Activated CD8-positive, alpha-beta memory T cell treated with anti-CD3 and anti-CD28 coated beads, Interleukin-2, amount 50 U/mL, for 1 hour (primary cell): ENCODE measurements at regions not wholly inside any gene's neighbourhood (a gene's known extent, or its start where the extent isn't known, plus 50 kb on each side); places are given as distances from the start of the nearest gene placed in this dataset.

ENCODE experiments used
- DNase-seq: peaks from one replicate; pipeline ENCODE4 v3.0.0-alpha.2; 2020; ENCODE audit errors: extremely low read depth

GRCh38 chr17:79369532-79369931 lies 241.3 kb downstream of the RBFOX3 start:
- DNase-seq, result no peak

GRCh38 chr17:79369001-79369400 lies 241.8 kb downstream of the RBFOX3 start:
- no peak for DNase-seq

GRCh38 chr17:79368521-79368920 lies 242.3 kb downstream of the RBFOX3 start:
- DNase-seq, result no peak

- DNase-seq, result no peak
These were observed 243.8 kb downstream of the RBFOX3 start for GRCh38 chr17:79366988-79367571.

- no peak for DNase-seq
These were observed 244.7 kb downstream of the RBFOX3 start for GRCh38 chr17:79365836-79366770.

- DNase-seq, result no peak
These were observed 245.5 kb downstream of the RBFOX3 start for GRCh38 chr17:79365351-79365750.

GRCh38 chr17:79364315-79365094 lies 246.3 kb downstream of the RBFOX3 start:
- no peak for DNase-seq

- DNase-seq, result no peak
These were observed 247.1 kb downstream of the RBFOX3 start for GRCh38 chr17:79363552-79364275.

GRCh38 chr17:79362772-79363305 lies 248.0 kb downstream of the RBFOX3 start:
- DNase-seq, result no peak

GRCh38 chr17:79361873-79362771 lies 248.7 kb downstream of the RBFOX3 start:
- DNase-seq, result no peak

GRCh38 chr17:79361221-79361734 lies 249.6 kb downstream of the RBFOX3 start:
- no peak for DNase-seq

GRCh38 chr17:79360196-79360595 lies 250.7 kb downstream of the RBFOX3 start:
- no peak for DNase-seq

- DNase-seq, result no peak
These were observed 253.9 kb downstream of the RBFOX3 start for GRCh38 chr17:79356839-79357447.

GRCh38 chr17:79355165-79355564 lies 255.7 kb downstream of the RBFOX3 start:
- no peak for DNase-seq

GRCh38 chr17:79354173-79354820 lies 256.6 kb downstream of the RBFOX3 start:
- no peak for DNase-seq

- DNase-seq, result no peak
These were observed 257.3 kb downstream of the RBFOX3 start for GRCh38 chr17:79353548-79353947.

- no peak for DNase-seq
These were observed 257.8 kb downstream of the RBFOX3 start for GRCh38 chr17:79353016-79353415.

GRCh38 chr17:79350533-79350932 lies 260.3 kb downstream of the RBFOX3 start:
- DNase-seq, result no peak
